Body of pancreas (tissue), 4 donors: ENCODE measurements at regions not wholly inside any gene's neighbourhood (a gene's known extent, or its start where the extent isn't known, plus 50 kb on each side); places are given as distances from the start of the nearest gene placed in this dataset.

Experiments used
- ATAC-seq: fragments of 150-250 bp; one replicate; pipeline ENCODE4 v1.9.1; 2016
- DNase-seq, 4 donors: peaks; one replicate each; pipeline ENCODE4 v3.0.0-alpha.2; 2019
- H3K27ac ChIP-seq, 4 donors: fragments of 200-600 bp; sonication (generic); 1 replicate in 3 of 4; 2 replicates in 1 of 4; pipeline versions ENCODE4 v1.5.1 to v1.6.1; 2016 to 2019; ENCODE audit warnings: mild to moderate bottlenecking in 1 of 4, mixed read lengths in 1 of 4, moderate library complexity in 1 of 4
- H3K27me3 ChIP-seq, 2 donors: fragments of 200-600 bp; sonication (generic); one replicate each; pipeline ENCODE4 v1.6.0; 2016; ENCODE audit warnings: mild to moderate bottlenecking in 1 of 2
- H3K36me3 ChIP-seq, 2 donors: fragments of 200-600 bp; sonication (generic); replicated peaks in 1 of 2; 2 replicates each; pipeline ENCODE4 v1.5.1; 2016; ENCODE audit warnings: low read depth in 2 of 2; ENCODE audit not compliant: insufficient read depth in 1 of 2
- H3K4me1 ChIP-seq: fragments of 200-600 bp; sonication (generic); one replicate; pipeline ENCODE4 v1.6.0; 2016
- H3K4me3 ChIP-seq, 2 donors: fragments of 200-600 bp; sonication (generic); 1 replicate in 1 of 2; 2 replicates in 1 of 2; pipeline ENCODE4 v1.5.1; 2016 to 2019
- H3K9me3 ChIP-seq, 3 donors: fragments of 200-600 bp; sonication (generic); 1 replicate in 2 of 3; 2 replicates in 1 of 3; pipeline ENCODE4 v1.5.1; 2016
- CTCF ChIP-seq, 7 experiments: fragments of 450-650 bp in 4 of 7; fragments of 200-600 bp in 3 of 7; sonication (generic) in 3 of 7; IDR thresholded peaks; one replicate each; pipeline ENCODE4 v1.5.1; 2016 to 2019; ENCODE audit warnings: antibody characterized with exemption in 7 of 7
- POLR2A ChIP-seq, 3 donors: fragments of 450-650 bp; IDR thresholded peaks; one replicate each; pipeline ENCODE4 v1.6.1; 2016; ENCODE audit warnings: antibody characterized with exemption in 3 of 3, mild to moderate bottlenecking in 2 of 3
- WGBS, 2 donors: methylation state at CpG; one replicate each; pipeline ENCODE4 v1.1.5; 2017; 5-methylcytosine and 5-hydroxymethylcytosine counted together
- intact Hi-C: fragments of 100-400 bp; cut with DNase I; formaldehyde crosslinking; loops from one replicate; pipeline ENCODE4 v1.15.1; 2023

- intact Hi-C loops = no loop called here
- 86 to 90% methylated on average over 2 of the region's 2 CpGs for WGBS, 2 donors
These were observed 84.4 kb upstream of the SYPL1 start for GRCh38 chr7:106196460-106197021.

GRCh38 chr7:106193661-106194060 is 81.5 kb upstream of the SYPL1 start:
- Histone ChIP-seq H3K36me3 (no peaks in the 10 kb centered on the region), H3K9me3 (no peaks in the 10 kb centered on the region), H3K4me1 (no peaks in the 10 kb centered on the region), H3K27ac (no peak overlapping the region), H3K27me3 (no peaks in the 10 kb centered on the region), H3K4me3 (no peak overlapping the region)
- DNase-seq (no peak), ATAC-seq (no peak)
- TF ChIP-seq CTCF (IDR thresholded peaks at IDR 0.05) = no peak
- no peak for TF ChIP-seq POLR2A (IDR thresholded peaks at IDR 0.05)
- 62 to 78% methylated on average over 1 of the region's 1 CpG for WGBS, 2 donors
- intact Hi-C loops = no loop called here

More at GRCh38 chr7:106196460-106197021, 84.4 kb upstream of the SYPL1 start:
- Histone ChIP-seq H3K36me3 (no peaks in the 10 kb centered on the region), H3K27me3 (no peaks in the 10 kb centered on the region), H3K9me3 (no peaks in the 10 kb centered on the region), H3K27ac (no peak overlapping the region), H3K4me1 (no peaks in the 10 kb centered on the region), H3K4me3 (no peak overlapping the region)
- no peak for ATAC-seq
- TF ChIP-seq CTCF (IDR thresholded peaks at IDR 0.05) (no peak), POLR2A (IDR thresholded peaks at IDR 0.05) (no peak)
- no peak for DNase-seq

GRCh38 chr7:106190589-106191330 is 78.6 kb upstream of the SYPL1 start:
- TF ChIP-seq POLR2A (IDR thresholded peaks at IDR 0.05) = no peak
- TF ChIP-seq CTCF (IDR thresholded peaks at IDR 0.05) = no peak
- Histone ChIP-seq H3K4me3 (no peak overlapping the region), H3K4me1 (no peaks in the 10 kb centered on the region), H3K36me3 (no peaks in the 10 kb centered on the region), H3K27ac (no peak overlapping the region), H3K9me3 (no peaks in the 10 kb centered on the region), H3K27me3 (no peaks in the 10 kb centered on the region)
- intact Hi-C loops = no loop called here
- DNase-seq = no peak
- ATAC-seq = no peak
- 59 to 69% methylated on average over 10 of the region's 10 CpGs for WGBS, 2 donors

GRCh38 chr7:106187613-106188350 is 75.7 kb upstream of the SYPL1 start:
- Histone ChIP-seq H3K4me3 (no peak overlapping the region), H3K9me3 (no peaks in the 10 kb centered on the region), H3K27me3 (no peaks in the 10 kb centered on the region), H3K27ac (no peak overlapping the region), H3K36me3 (no peaks in the 10 kb centered on the region), H3K4me1 (no peaks in the 10 kb centered on the region)
- 80 to 81% methylated on average over 9 of the region's 9 CpGs for WGBS, 2 donors
- intact Hi-C loops = no loop called here
- ATAC-seq (no peak), DNase-seq (no peak)
- TF ChIP-seq POLR2A (IDR thresholded peaks at IDR 0.05) = no peak
- no peak for TF ChIP-seq CTCF (IDR thresholded peaks at IDR 0.05)
